CD4-positive, alpha-beta T cell treated with Interleukin-6 for 4 hours (primary cell): ENCODE measurements at regions not wholly inside any gene's neighbourhood (a gene's known extent, or its start where the extent isn't known, plus 50 kb on each side); places are given as distances from the start of the nearest gene placed in this dataset.
"Not testable (repeated sequence)": the region's sequence is repeated elsewhere in the genome, so short reads cannot be mapped to it uniquely, and the experiment has no call there.

ENCODE experiments used
- DNase-seq: peaks from one replicate; pipeline ENCODE4 v3.0.0-alpha.2; 2020; ENCODE audit warnings: mixed read lengths

- no peak for DNase-seq
Measured at GRCh38 chr10:124323806-124324205, 94.9 kb downstream of the OAT start.

- no peak for DNase-seq
Measured at GRCh38 chr10:124323111-124323725, 95.5 kb downstream of the OAT start.

- DNase-seq, result no peak
Measured at GRCh38 chr10:124322191-124322980, 96.3 kb downstream of the OAT start.

GRCh38 chr10:124321433-124322089 is 97.2 kb downstream of the OAT start:
- DNase-seq, result no peak

- no peak for DNase-seq
Measured at GRCh38 chr10:124320778-124321432, 97.8 kb downstream of the OAT start.

- DNase-seq, result no peak
Measured at GRCh38 chr10:124319926-124320391, 98.8 kb downstream of the OAT start.

GRCh38 chr10:124319520-124319919 is 99.2 kb downstream of the OAT start:
- not testable (repeated sequence) for DNase-seq

GRCh38 chr10:124318811-124319210 is 99.9 kb downstream of the OAT start:
- DNase-seq, result no peak

GRCh38 chr10:124318076-124318475 is 100.6 kb downstream of the OAT start:
- no peak for DNase-seq

- DNase-seq, result no peak
Measured at GRCh38 chr10:124316326-124316725, 102.4 kb downstream of the OAT start.

- DNase-seq, result no peak
Measured at GRCh38 chr10:124315591-124316270, 103.0 kb downstream of the OAT start.

GRCh38 chr10:124313374-124313773 is 105.3 kb downstream of the OAT start:
- no peak for DNase-seq

GRCh38 chr10:124308811-124309210 is 109.9 kb downstream of the OAT start:
- DNase-seq, result no peak

GRCh38 chr10:124308056-124308645 is 110.6 kb downstream of the OAT start:
- no peak for DNase-seq

- no peak for DNase-seq
Measured at GRCh38 chr10:124307591-124307990, 111.1 kb downstream of the OAT start.

GRCh38 chr10:124306922-124307371 is 111.8 kb downstream of the OAT start:
- no peak for DNase-seq

- DNase-seq, result no peak
Measured at GRCh38 chr10:124306520-124306919, 112.2 kb downstream of the OAT start.

- no peak for DNase-seq
Measured at GRCh38 chr10:124305984-124306383, 112.7 kb downstream of the OAT start.

- DNase-seq, result no peak
Measured at GRCh38 chr10:124305131-124305530, 113.6 kb downstream of the OAT start.

- DNase-seq, result no peak
Measured at GRCh38 chr10:124303662-124304418, 114.9 kb downstream of the OAT start.

GRCh38 chr10:124302951-124303505 is 115.7 kb downstream of the OAT start:
- DNase-seq, result no peak
